Esophagus squamous epithelium (tissue), 5 donors: ENCODE measurements at regions not wholly inside any gene's neighbourhood (a gene's known extent, or its start where the extent isn't known, plus 50 kb on each side); places are given as distances from the start of the nearest gene placed in this dataset.

Experiments used
- DNase-seq: peaks from one replicate; lab custom pipeline; 2025; lab: John Stamatoyannopoulos, UW
- H3K27ac ChIP-seq, 4 donors: fragments of 200-600 bp; sonication (generic); one replicate each; pipeline ENCODE4 v1.5.1; 2016 to 2019; ENCODE audit warnings: mild to moderate bottlenecking in 1 of 4
- H3K27me3 ChIP-seq, 4 donors: fragments of 200-600 bp; sonication (generic); 1 replicate in 3 of 4; 2 replicates in 1 of 4; pipeline versions ENCODE4 v1.5.1 to v1.6.0; 2017 to 2021; ENCODE audit warnings: antibody characterized with exemption in 1 of 4
- H3K36me3 ChIP-seq, 3 donors: fragments of 200-600 bp; sonication (generic); one replicate each; pipeline ENCODE4 v1.5.1; 2016 to 2019
- H3K4me1 ChIP-seq, 3 donors: fragments of 200-600 bp; sonication (generic); one replicate each; pipeline ENCODE4 v1.5.1; 2017 to 2019
- H3K4me3 ChIP-seq, 4 donors: fragments of 200-600 bp; sonication (generic); 1 replicate in 3 of 4; 2 replicates in 1 of 4; pipeline ENCODE4 v1.5.1; 2016 to 2019; ENCODE audit warnings: mild to moderate bottlenecking in 2 of 4, moderate library complexity in 1 of 4
- H3K9me3 ChIP-seq, 3 donors: fragments of 200-600 bp; sonication (generic); one replicate each; pipeline ENCODE4 v1.5.1; 2016 to 2019
- POLR2A ChIP-seq, 4 donors: fragments of 450-650 bp; IDR thresholded peaks; one replicate each; pipeline ENCODE4 v1.6.1; 2017; ENCODE audit warnings: antibody characterized with exemption in 4 of 4, mild to moderate bottlenecking in 4 of 4, moderate library complexity in 3 of 4
- WGBS, 2 donors: methylation state at CpG; one replicate each; pipeline ENCODE4 v1.1.5; 2018; 5-methylcytosine and 5-hydroxymethylcytosine counted together
- intact Hi-C: fragments of 100-400 bp; cut with DNase I; formaldehyde crosslinking; loops from one replicate; pipeline ENCODE4 v1.15.0; 2022
- TF ChIP-seq, protein P1 (sequence below), 6 experiments: fragments of 450-650 bp in 4 of 6; fragments of 200-600 bp in 2 of 6; sonication (generic) in 2 of 6; IDR thresholded peaks; one replicate each; pipeline ENCODE4 v1.5.1; 2016 to 2019; ENCODE audit warnings: antibody characterized with exemption in 6 of 6, mild to moderate bottlenecking in 4 of 6, moderate library complexity in 4 of 6
- donor health status: DM: yes; HTN: yes; CAD: no.

DNA sequence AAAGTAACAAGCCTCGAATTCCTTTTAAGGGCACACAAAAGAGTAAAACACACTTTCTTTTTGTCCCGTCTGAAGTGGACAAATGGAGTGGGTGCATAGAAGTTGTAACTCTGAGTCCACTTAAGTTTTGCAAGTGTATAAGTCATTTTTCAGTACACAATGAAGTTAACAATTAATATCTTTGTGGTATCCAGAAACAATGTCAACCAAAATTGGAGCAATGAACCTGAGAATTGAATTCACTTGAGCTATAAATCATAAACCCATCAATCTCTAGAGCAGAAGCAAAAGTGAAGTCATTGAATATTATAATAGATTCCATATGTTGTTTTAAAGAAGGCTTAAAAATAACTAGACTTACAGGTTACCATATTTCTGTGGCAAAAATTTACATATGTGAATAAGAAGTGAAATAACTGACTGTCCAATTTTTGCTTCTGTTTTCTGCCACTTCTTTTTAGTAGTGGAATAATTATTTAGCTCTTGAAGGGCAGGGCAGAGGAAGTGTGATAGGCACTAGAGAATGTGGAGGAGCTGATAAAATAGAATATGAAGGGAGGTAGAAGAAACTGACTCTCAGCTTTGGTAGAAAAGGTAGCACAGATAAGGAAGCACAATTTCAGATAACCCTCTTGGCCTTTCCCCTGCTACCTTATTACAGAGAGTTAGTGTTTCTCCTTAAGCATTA, 73.9 kb upstream of the RGL1 start:
- H3K9me3 ChIP-seq = no peaks in the 10 kb centered on the region
- H3K36me3 ChIP-seq = no peaks in the 10 kb centered on the region
- no peaks in the 10 kb centered on the region for H3K27me3 ChIP-seq
- peaks cover 0 to 8% (median 0%) of the 10 kb centered on the region in 3 donors for H3K4me1 ChIP-seq
- TF ChIP-seq, protein P1, sequence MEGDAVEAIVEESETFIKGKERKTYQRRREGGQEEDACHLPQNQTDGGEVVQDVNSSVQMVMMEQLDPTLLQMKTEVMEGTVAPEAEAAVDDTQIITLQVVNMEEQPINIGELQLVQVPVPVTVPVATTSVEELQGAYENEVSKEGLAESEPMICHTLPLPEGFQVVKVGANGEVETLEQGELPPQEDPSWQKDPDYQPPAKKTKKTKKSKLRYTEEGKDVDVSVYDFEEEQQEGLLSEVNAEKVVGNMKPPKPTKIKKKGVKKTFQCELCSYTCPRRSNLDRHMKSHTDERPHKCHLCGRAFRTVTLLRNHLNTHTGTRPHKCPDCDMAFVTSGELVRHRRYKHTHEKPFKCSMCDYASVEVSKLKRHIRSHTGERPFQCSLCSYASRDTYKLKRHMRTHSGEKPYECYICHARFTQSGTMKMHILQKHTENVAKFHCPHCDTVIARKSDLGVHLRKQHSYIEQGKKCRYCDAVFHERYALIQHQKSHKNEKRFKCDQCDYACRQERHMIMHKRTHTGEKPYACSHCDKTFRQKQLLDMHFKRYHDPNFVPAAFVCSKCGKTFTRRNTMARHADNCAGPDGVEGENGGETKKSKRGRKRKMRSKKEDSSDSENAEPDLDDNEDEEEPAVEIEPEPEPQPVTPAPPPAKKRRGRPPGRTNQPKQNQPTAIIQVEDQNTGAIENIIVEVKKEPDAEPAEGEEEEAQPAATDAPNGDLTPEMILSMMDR (IDR thresholded peaks at IDR 0.05) = no peak
- TF ChIP-seq POLR2A (IDR thresholded peaks at IDR 0.05) = no peak
- no peak overlapping the region for H3K27ac ChIP-seq
- DNase-seq = no peak
- no peak overlapping the region for H3K4me3 ChIP-seq
- WGBS, 2 donors = 64 to 82% methylated on average over 2 of the region's 2 CpGs
- intact Hi-C loops = no loop called here

DNA sequence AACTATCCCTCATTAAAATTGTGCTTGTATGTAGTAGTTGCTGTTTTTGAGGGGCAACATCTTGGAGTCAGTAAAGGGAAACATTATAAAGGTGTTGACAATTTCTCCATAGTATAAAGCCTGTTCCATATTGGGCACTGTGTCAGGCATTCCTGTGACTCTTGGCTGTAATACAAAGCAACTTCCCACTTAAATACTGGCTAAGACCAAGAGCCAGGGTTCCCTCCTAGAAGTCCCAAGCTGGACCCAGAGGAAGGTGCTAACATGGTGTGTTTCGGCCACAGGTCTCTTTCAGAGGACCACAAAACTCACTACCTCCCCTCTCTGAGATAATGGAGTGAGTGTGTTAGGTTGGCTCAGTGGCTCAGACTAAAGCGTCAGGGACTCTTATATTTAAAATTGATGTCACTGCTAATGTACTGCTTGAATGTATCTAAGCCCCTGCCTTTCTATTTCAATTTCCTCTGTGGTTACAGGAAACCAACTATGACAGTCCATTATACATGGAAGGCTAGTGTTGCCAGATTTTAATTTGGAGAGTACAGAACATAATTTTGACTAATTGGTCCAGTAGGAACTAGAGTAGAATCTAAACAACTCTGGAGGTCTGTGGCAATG, 74.7 kb upstream of the RGL1 start:
- TF ChIP-seq POLR2A (IDR thresholded peaks at IDR 0.05) = no peak
- TF ChIP-seq, protein P1 (IDR thresholded peaks at IDR 0.05) = no peak
- H3K27me3 ChIP-seq = no peaks in the 10 kb centered on the region
- no peaks in the 10 kb centered on the region for H3K9me3 ChIP-seq
- peaks cover 0 to 8% (median 0%) of the 10 kb centered on the region in 3 donors for H3K4me1 ChIP-seq
- no peak overlapping the region for H3K4me3 ChIP-seq
- H3K27ac ChIP-seq = no peak overlapping the region
- no peaks in the 10 kb centered on the region for H3K36me3 ChIP-seq
- DNase-seq = no peak
- 79 to 100% methylated on average over 1 to 2 of the region's 2 CpGs for WGBS, 2 donors
- intact Hi-C loops = no loop called here

DNA sequence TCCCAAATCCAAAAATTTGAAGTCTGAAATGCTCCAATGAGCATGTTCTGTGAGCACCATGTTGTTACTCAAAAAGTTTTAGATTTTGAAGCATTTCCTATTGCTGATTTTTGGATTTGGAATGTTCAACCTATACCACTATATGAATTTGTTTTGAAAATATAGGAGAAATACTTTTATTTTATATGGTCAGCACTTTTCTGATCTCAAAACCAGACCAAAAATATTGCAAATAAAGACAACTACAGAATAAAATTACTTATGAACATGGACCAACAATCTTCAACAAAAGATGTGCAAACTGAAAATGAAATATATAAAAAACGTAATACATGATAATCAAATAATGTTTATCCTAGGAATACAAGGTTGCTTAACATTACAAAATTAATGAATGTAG, 73.7 kb upstream of the APOBEC4 start:
- Histone ChIP-seq H3K27ac (no peak overlapping the region), H3K4me3 (no peak overlapping the region), H3K27me3 (no peaks in the 10 kb centered on the region), H3K36me3 (no peaks in the 10 kb centered on the region), H3K4me1 (no peaks in the 10 kb centered on the region), H3K9me3 (no peaks in the 10 kb centered on the region)
- 75 to 88% methylated on average over 1 of the region's 1 CpG for WGBS, 2 donors
- TF ChIP-seq POLR2A (IDR thresholded peaks at IDR 0.05) = no peak
- TF ChIP-seq, protein P1 (IDR thresholded peaks at IDR 0.05) = no peak
- no peak for DNase-seq
- intact Hi-C loops = no loop called here

DNA sequence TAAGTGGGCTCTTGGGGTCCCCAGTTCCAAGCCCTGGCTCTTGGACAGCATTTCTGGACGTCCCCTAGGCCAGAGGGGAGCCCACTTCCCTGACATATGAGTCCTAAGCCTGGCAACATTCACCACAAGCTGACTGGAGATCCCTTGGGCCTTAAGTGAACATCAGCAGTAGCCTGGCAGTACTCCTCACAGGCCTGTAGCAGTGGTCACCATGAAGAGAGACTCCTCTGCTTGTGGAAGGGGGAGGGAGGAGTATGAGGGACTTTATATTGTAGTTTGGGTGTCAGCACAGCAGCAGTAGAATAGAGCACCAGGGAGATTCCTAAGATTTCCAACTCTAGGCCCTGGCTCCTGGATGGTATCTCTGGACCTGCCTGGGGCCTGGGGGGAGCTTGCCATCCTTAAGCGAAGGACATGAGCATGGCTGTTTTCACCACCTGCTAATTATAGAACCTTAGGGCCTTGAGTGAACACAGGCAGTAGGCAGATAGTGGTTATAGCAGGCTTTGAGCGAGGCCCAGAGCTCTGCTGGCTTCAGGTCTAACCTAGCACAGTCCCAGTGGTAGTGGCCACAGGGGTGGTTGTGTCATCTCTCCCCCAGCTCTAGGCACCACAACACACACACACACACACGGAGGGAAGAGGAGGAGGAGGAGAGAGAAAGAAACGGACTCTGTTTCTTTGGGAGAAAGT, 71.4 kb upstream of the APOBEC4 start:
- Histone ChIP-seq H3K27ac (no peak overlapping the region), H3K4me1 (peaks cover 0 to 9% (median 0%) of the 10 kb centered on the region in 3 donors), H3K36me3 (no peaks in the 10 kb centered on the region), H3K9me3 (no peaks in the 10 kb centered on the region), H3K4me3 (no peak overlapping the region), H3K27me3 (no peaks in the 10 kb centered on the region)
- TF ChIP-seq, protein P1 (IDR thresholded peaks at IDR 0.05) = no peak
- TF ChIP-seq POLR2A (IDR thresholded peaks at IDR 0.05) = no peak
- no peak for DNase-seq
- intact Hi-C loops = no loop called here
- WGBS, 2 donors = 72 to 100% methylated on average over 3 of the region's 5 CpGs

DNA sequence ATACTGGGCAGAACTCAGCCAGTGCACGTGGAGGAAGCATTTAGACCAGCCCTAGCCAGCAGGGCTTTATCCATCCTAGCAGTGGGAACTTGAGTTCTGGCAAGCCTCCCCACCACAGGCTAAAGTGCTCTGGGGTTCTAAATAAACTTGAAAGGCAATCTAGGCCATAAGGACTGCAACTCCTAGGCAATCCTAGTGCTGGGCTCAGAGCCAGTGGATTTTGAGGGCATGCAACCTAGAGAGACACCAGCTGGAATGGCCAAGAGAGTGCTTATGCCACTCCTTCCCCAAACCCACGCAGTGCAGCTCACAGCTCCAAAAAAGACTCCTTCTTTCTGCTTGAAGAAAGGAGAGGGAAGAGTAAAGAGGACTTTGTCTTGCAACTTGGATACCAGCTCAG, 70.5 kb upstream of the APOBEC4 start:
- WGBS, 2 donors = 76 to 86% methylated on average over 1 to 2 of the region's 2 CpGs
- TF ChIP-seq, protein P1 (IDR thresholded peaks at IDR 0.05) = no peak
- no peak for TF ChIP-seq POLR2A (IDR thresholded peaks at IDR 0.05)
- no peak overlapping the region for H3K4me3 ChIP-seq
- no peak overlapping the region for H3K27ac ChIP-seq
- H3K9me3 ChIP-seq = no peaks in the 10 kb centered on the region
- no peak for DNase-seq
- no peaks in the 10 kb centered on the region for H3K36me3 ChIP-seq
- intact Hi-C loops = no loop called here
- peaks cover 0 to 9% (median 0%) of the 10 kb centered on the region in 3 donors for H3K4me1 ChIP-seq
- H3K27me3 ChIP-seq = no peaks in the 10 kb centered on the region
